Stimulated activated CD4-positive, alpha-beta T cell treated with anti-CD3 and anti-CD28 coated beads, Interleukin-4, amount 100 ng/mL, for 24 hours (primary cell): ENCODE measurements at regions not wholly inside any gene's neighbourhood (a gene's known extent, or its start where the extent isn't known, plus 50 kb on each side); places are given as distances from the start of the nearest gene placed in this dataset.

Experiments
- DNase-seq: peaks from one replicate; pipeline ENCODE4 v3.0.0-alpha.2; 2020

- no peak for DNase-seq
These were observed 123.8 kb upstream of the RET start for GRCh38 chr10:42952931-42953683.

- DNase-seq: no peak
These were observed 122.9 kb upstream of the RET start for GRCh38 chr10:42953684-42954674.

GRCh38 chr10:42954766-42955492, 121.9 kb upstream of the RET start:
- DNase-seq: no peak

GRCh38 chr10:42955493-42955889, 121.4 kb upstream of the RET start:
- DNase-seq: no peak

- DNase-seq: no peak
These were observed 120.8 kb upstream of the RET start for GRCh38 chr10:42956045-42956444.

- no peak for DNase-seq
These were observed 118.6 kb upstream of the RET start for GRCh38 chr10:42958142-42958868.

GRCh38 chr10:42959833-42960232, 117.0 kb upstream of the RET start:
- DNase-seq: no peak

- DNase-seq: no peak
These were observed 116.3 kb upstream of the RET start for GRCh38 chr10:42960491-42960990.

GRCh38 chr10:42960991-42961795, 115.7 kb upstream of the RET start:
- DNase-seq: no peak

- no peak for DNase-seq
These were observed 115.1 kb upstream of the RET start for GRCh38 chr10:42961796-42962109.

GRCh38 chr10:42962110-42962901, 114.6 kb upstream of the RET start:
- DNase-seq: no peak

- DNase-seq: no peak
These were observed 114.0 kb upstream of the RET start for GRCh38 chr10:42962902-42963231.

- DNase-seq: no peak
These were observed 113.6 kb upstream of the RET start for GRCh38 chr10:42963312-42963711.

- DNase-seq: no peak
These were observed 107.7 kb upstream of the RET start for GRCh38 chr10:42969147-42969546.

GRCh38 chr10:42969909-42970308, 107.0 kb upstream of the RET start:
- DNase-seq: no peak

- DNase-seq: no peak
These were observed 106.2 kb upstream of the RET start for GRCh38 chr10:42970451-42971250.

GRCh38 chr10:42971251-42971599, 105.6 kb upstream of the RET start:
- no peak for DNase-seq

GRCh38 chr10:42972946-42973345, 103.9 kb upstream of the RET start:
- DNase-seq: no peak

- DNase-seq: no peak
These were observed 103.5 kb upstream of the RET start for GRCh38 chr10:42973411-42973810.
